Uterus (tissue), 3 donors: ENCODE measurements at regions not wholly inside any gene's neighbourhood (a gene's known extent, or its start where the extent isn't known, plus 50 kb on each side); places are given as distances from the start of the nearest gene placed in this dataset.

Experiments used
- DNase-seq, 2 donors: peaks; one replicate each; pipeline ENCODE4 v3.0.0-alpha.2; 2019 to 2020
- H3K27ac ChIP-seq, 2 donors: fragments of 200-600 bp; sonication (generic); 1 replicate in 1 of 2; 2 replicates in 1 of 2; pipeline ENCODE4 v1.5.1; 2016 to 2018
- H3K27me3 ChIP-seq, 2 donors: fragments of 200-600 bp; sonication (generic); one replicate each; pipeline ENCODE4 v1.5.1; 2018 to 2019; ENCODE audit warnings: control low read depth in 1 of 2
- H3K36me3 ChIP-seq, 2 donors: fragments of 200-600 bp; sonication (generic); one replicate each; pipeline ENCODE4 v1.5.1; 2019; ENCODE audit warnings: control low read depth in 1 of 2
- H3K4me1 ChIP-seq, 2 donors: fragments of 200-600 bp; sonication (generic); one replicate each; pipeline ENCODE4 v1.5.1; 2018 to 2019; ENCODE audit warnings: control low read depth in 1 of 2
- H3K4me3 ChIP-seq, 2 donors: fragments of 200-600 bp; sonication (generic); 1 replicate in 1 of 2; 2 replicates in 1 of 2; pipeline ENCODE4 v1.5.1; 2018 to 2019; ENCODE audit warnings: mild to moderate bottlenecking in 1 of 2
- H3K9me3 ChIP-seq, 2 donors: fragments of 200-600 bp; sonication (generic); one replicate each; pipeline ENCODE4 v1.5.1; 2019; ENCODE audit warnings: control low read depth in 1 of 2
- CTCF ChIP-seq, 4 experiments: fragments of 200-600 bp in 2 of 4; fragments of 450-650 bp in 2 of 4; sonication (generic) in 2 of 4; IDR thresholded peaks; one replicate each; pipeline ENCODE4 v1.5.1; 2016 to 2019; ENCODE audit warnings: antibody characterized with exemption in 4 of 4, mild to moderate bottlenecking in 2 of 4, moderate library complexity in 1 of 4
- POLR2A ChIP-seq, 2 donors: fragments of 450-650 bp; IDR thresholded peaks; one replicate each; pipeline ENCODE4 v1.6.1; 2016; ENCODE audit warnings: antibody characterized with exemption in 2 of 2, mild to moderate bottlenecking in 1 of 2, moderate library complexity in 1 of 2
- intact Hi-C: fragments of 100-400 bp; cut with DNase I; formaldehyde crosslinking; loops from one replicate; pipeline ENCODE4 v1.15.1; 2023; ENCODE audit warnings: low total_unique reads
- donor health status: DM: yes; HTN: yes; CAD: no.

GRCh38 chr13:111005808-111006505, 91.1 kb upstream of the ANKRD10 start:
- H3K4me1 ChIP-seq, result peaks cover 6 to 7% of the 10 kb centered on the region in 2 donors
- TF ChIP-seq CTCF (IDR thresholded peaks at IDR 0.05) (no peak), POLR2A (IDR thresholded peaks at IDR 0.05) (no peak)
- H3K27ac ChIP-seq, result peak overlapping the region; percentile 84 to 96
- peak; percentile 44 to 50 for DNase-seq
- intact Hi-C loops, result no loop called here
- H3K36me3 ChIP-seq, result no peaks in the 10 kb centered on the region
- peak overlapping the region in 1 of 2 donors; percentile 4 for H3K4me3 ChIP-seq
- no peaks in the 10 kb centered on the region for H3K27me3 ChIP-seq
- H3K9me3 ChIP-seq, result no peaks in the 10 kb centered on the region

GRCh38 chr13:111005364-111005763, 90.5 kb upstream of the ANKRD10 start:
- Histone ChIP-seq H3K9me3 (no peaks in the 10 kb centered on the region), H3K4me3 (no peak overlapping the region), H3K4me1 (peaks cover 6 to 7% of the 10 kb centered on the region in 2 donors), H3K27ac (peak overlapping the region; percentile 84 to 96), H3K27me3 (no peaks in the 10 kb centered on the region), H3K36me3 (no peaks in the 10 kb centered on the region)
- no peak for TF ChIP-seq CTCF (IDR thresholded peaks at IDR 0.05)
- no peak for TF ChIP-seq POLR2A (IDR thresholded peaks at IDR 0.05)
- no peak for DNase-seq
- intact Hi-C loops, result no loop called here

GRCh38 chr13:111004444-111004843, 89.6 kb upstream of the ANKRD10 start:
- intact Hi-C loops, result no loop called here

GRCh38 chr13:111001636-111002035, 86.8 kb upstream of the ANKRD10 start:
- DNase-seq, result no peak
- TF ChIP-seq POLR2A (IDR thresholded peaks at IDR 0.05), result no peak
- no peak for TF ChIP-seq CTCF (IDR thresholded peaks at IDR 0.05)
- Histone ChIP-seq H3K9me3 (no peaks in the 10 kb centered on the region), H3K36me3 (no peaks in the 10 kb centered on the region), H3K4me3 (no peak overlapping the region), H3K27me3 (no peaks in the 10 kb centered on the region), H3K27ac (no peak overlapping the region), H3K4me1 (peaks cover 0 to 4% of the 10 kb centered on the region in 2 donors)
- intact Hi-C loops, result no loop called here

More at GRCh38 chr13:111004444-111004843, 89.6 kb upstream of the ANKRD10 start:
- H3K4me1 ChIP-seq, result peaks cover 6 to 7% of the 10 kb centered on the region in 2 donors
- TF ChIP-seq POLR2A (IDR thresholded peaks at IDR 0.05), result no peak
- TF ChIP-seq CTCF (IDR thresholded peaks at IDR 0.05), result no peak
- no peak overlapping the region for H3K27ac ChIP-seq
- no peaks in the 10 kb centered on the region for H3K9me3 ChIP-seq
- no peak for DNase-seq
- H3K4me3 ChIP-seq, result no peak overlapping the region
- no peaks in the 10 kb centered on the region for H3K36me3 ChIP-seq
- no peaks in the 10 kb centered on the region for H3K27me3 ChIP-seq

GRCh38 chr13:110993788-110994187, 78.9 kb upstream of the ANKRD10 start:
- no peak for TF ChIP-seq CTCF (IDR thresholded peaks at IDR 0.05)
- TF ChIP-seq POLR2A (IDR thresholded peaks at IDR 0.05), result no peak
- H3K4me1 ChIP-seq, result no peaks in the 10 kb centered on the region
- no peaks in the 10 kb centered on the region for H3K36me3 ChIP-seq
- H3K9me3 ChIP-seq, result no peaks in the 10 kb centered on the region
- H3K27ac ChIP-seq, result no peak overlapping the region
- intact Hi-C loops, result no loop called here
- no peak for DNase-seq
- H3K27me3 ChIP-seq, result no peaks in the 10 kb centered on the region
- no peak overlapping the region for H3K4me3 ChIP-seq
